ENCODE measurements at regions not wholly inside any gene's neighbourhood (a gene's known extent, or its start where the extent isn't known, plus 50 kb on each side); places are given as distances from the start of the nearest gene placed in this dataset.

DNA sequence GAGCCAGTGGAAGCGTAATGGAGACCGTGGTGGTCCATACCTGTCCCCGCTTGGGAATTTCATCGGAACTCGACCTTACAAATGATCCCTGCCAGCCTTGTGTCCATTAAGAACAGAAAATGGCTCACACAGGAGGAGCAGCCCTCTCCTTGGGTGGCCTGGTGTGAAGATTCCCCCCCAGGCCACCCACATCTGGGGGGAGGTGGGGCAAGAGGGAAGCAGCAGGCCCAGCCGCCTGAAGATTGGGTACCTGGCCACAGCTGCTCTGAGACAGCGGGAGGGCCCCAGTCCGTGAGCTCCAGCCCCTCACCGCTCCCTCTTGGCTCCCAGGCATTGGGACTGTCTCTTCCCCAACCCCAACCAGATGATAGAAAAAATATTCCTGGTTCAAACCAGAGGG is 277.8 kb upstream of the FOXF1 start:
- TF ChIP-seq, protein P1, sequence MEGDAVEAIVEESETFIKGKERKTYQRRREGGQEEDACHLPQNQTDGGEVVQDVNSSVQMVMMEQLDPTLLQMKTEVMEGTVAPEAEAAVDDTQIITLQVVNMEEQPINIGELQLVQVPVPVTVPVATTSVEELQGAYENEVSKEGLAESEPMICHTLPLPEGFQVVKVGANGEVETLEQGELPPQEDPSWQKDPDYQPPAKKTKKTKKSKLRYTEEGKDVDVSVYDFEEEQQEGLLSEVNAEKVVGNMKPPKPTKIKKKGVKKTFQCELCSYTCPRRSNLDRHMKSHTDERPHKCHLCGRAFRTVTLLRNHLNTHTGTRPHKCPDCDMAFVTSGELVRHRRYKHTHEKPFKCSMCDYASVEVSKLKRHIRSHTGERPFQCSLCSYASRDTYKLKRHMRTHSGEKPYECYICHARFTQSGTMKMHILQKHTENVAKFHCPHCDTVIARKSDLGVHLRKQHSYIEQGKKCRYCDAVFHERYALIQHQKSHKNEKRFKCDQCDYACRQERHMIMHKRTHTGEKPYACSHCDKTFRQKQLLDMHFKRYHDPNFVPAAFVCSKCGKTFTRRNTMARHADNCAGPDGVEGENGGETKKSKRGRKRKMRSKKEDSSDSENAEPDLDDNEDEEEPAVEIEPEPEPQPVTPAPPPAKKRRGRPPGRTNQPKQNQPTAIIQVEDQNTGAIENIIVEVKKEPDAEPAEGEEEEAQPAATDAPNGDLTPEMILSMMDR (IDR thresholded peaks at IDR 0.05): no peak
- TF ChIP-seq POLR2AphosphoS5 (IDR thresholded peaks at IDR 0.05): no peak

All from sigmoid colon (tissue), 4 donors.